HCT116 (cell line): ENCODE measurements at regions not wholly inside any gene's neighbourhood (a gene's known extent, or its start where the extent isn't known, plus 50 kb on each side); places are given as distances from the start of the nearest gene placed in this dataset.

Source experiments
- CBX3 ChIP-seq: IDR thresholded peaks from 2 replicates; pipeline ENCODE4 v1.6.1; 2012; ENCODE audit warnings: low read depth
- CTCF ChIP-seq, 3 experiments: fragments of 200-600 bp in 1 of 3; sonication (generic) in 1 of 3; IDR thresholded peaks in 2 of 3; conservative IDR thresholded peaks in 1 of 3; 2 replicates each; pipeline ENCODE4 v1.5.1; 2012 to 2017; ENCODE audit warnings: low read depth in 2 of 3, low read length in 2 of 3, antibody characterized with exemption in 1 of 3, borderline replicate concordance in 1 of 3, control low read depth in 1 of 3, mild to moderate bottlenecking in 1 of 3, mixed read lengths in 1 of 3, mixed run types in 1 of 3, moderate library complexity in 1 of 3; ENCODE audit not compliant: insufficient read depth in 1 of 3
- EZH2 ChIP-seq: fragments of 200-600 bp; sonication (generic); IDR thresholded peaks from 2 replicates; pipeline ENCODE4 v1.6.1; 2017; ENCODE audit warnings: antibody characterized with exemption, mixed run types
- JUND ChIP-seq: IDR thresholded peaks from 2 replicates; pipeline ENCODE4 v1.6.1; 2012
- MAX ChIP-seq: IDR thresholded peaks from 2 replicates; pipeline ENCODE4 v1.6.1; 2012
- POLR2A ChIP-seq: IDR thresholded peaks from 2 replicates; pipeline ENCODE4 v1.7.0; 2011; ENCODE audit warnings: borderline replicate concordance; ENCODE audit not compliant: insufficient read depth, insufficient read length; ENCODE audit errors: extremely low read depth
- POLR2AphosphoS5 ChIP-seq: IDR thresholded peaks from 2 replicates; pipeline ENCODE4 v1.6.1; 2011; ENCODE audit warnings: mild to moderate bottlenecking, low read depth, low read length, moderate library complexity
- RAD21 ChIP-seq: IDR thresholded peaks from 2 replicates; pipeline ENCODE4 v1.6.1; 2012; ENCODE audit warnings: low read depth, mild to moderate bottlenecking
- SP1 ChIP-seq: IDR thresholded peaks from 2 replicates; pipeline ENCODE4 v1.6.1; 2012; ENCODE audit warnings: low read depth
- YY1 ChIP-seq: IDR thresholded peaks from 2 replicates; pipeline ENCODE4 v1.6.1; 2011; ENCODE audit warnings: low read length, low read depth, moderate library complexity, mild to moderate bottlenecking; ENCODE audit not compliant: insufficient replicate concordance; ENCODE audit errors: extremely low read depth
- ZFX ChIP-seq: fragments of 450-650 bp; IDR thresholded peaks from 2 replicates; pipeline ENCODE4 v1.6.1; 2017
- ZNF274 ChIP-seq: fragments of 200-500 bp; sonication (Bioruptor generic); IDR thresholded peaks from 2 replicates; pipeline ENCODE4 v1.6.1; 2014; ENCODE audit warnings: mild to moderate bottlenecking, low read depth, low read length, inconsistent platforms
- TF ChIP-seq, protein P1 (sequence below): IDR thresholded peaks from 2 replicates; pipeline ENCODE4 v1.6.1; 2012; ENCODE audit warnings: low read depth

GRCh38 chr13:99662678-99663077, 161.4 kb downstream of the TM9SF2 start:
- no peak for TF ChIP-seq CTCF (IDR thresholded peaks at IDR 0.05 in 2 of 3, conservative IDR thresholded peaks at IDR 0.05 in 1 of 3; ENCODE audit: borderline replicate concordance in 1 of 3, insufficient read depth in 1 of 3, low read depth in 2 of 3, low read length in 2 of 3)
- no peak for TF ChIP-seq POLR2AphosphoS5
- TF ChIP-seq EZH2: no peak
- no peak for TF ChIP-seq YY1
- no peak for TF ChIP-seq POLR2A
- no peak for TF ChIP-seq MAX
- no peak for TF ChIP-seq ZFX
- TF ChIP-seq, protein P1, sequence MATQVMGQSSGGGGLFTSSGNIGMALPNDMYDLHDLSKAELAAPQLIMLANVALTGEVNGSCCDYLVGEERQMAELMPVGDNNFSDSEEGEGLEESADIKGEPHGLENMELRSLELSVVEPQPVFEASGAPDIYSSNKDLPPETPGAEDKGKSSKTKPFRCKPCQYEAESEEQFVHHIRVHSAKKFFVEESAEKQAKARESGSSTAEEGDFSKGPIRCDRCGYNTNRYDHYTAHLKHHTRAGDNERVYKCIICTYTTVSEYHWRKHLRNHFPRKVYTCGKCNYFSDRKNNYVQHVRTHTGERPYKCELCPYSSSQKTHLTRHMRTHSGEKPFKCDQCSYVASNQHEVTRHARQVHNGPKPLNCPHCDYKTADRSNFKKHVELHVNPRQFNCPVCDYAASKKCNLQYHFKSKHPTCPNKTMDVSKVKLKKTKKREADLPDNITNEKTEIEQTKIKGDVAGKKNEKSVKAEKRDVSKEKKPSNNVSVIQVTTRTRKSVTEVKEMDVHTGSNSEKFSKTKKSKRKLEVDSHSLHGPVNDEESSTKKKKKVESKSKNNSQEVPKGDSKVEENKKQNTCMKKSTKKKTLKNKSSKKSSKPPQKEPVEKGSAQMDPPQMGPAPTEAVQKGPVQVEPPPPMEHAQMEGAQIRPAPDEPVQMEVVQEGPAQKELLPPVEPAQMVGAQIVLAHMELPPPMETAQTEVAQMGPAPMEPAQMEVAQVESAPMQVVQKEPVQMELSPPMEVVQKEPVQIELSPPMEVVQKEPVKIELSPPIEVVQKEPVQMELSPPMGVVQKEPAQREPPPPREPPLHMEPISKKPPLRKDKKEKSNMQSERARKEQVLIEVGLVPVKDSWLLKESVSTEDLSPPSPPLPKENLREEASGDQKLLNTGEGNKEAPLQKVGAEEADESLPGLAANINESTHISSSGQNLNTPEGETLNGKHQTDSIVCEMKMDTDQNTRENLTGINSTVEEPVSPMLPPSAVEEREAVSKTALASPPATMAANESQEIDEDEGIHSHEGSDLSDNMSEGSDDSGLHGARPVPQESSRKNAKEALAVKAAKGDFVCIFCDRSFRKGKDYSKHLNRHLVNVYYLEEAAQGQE: no peak
- TF ChIP-seq JUND: no peak
- no peak for TF ChIP-seq CBX3
- no peak for TF ChIP-seq RAD21
- no peak for TF ChIP-seq ZNF274
- no peak for TF ChIP-seq SP1
